CD14-positive monocyte (primary cell): ENCODE measurements at regions not wholly inside any gene's neighbourhood (a gene's known extent, or its start where the extent isn't known, plus 50 kb on each side); places are given as distances from the start of the nearest gene placed in this dataset.

ENCODE experiments used
- DNase-seq, 3 donors: peaks; one replicate each; pipeline ENCODE4 v3.0.0-alpha.2; 2011 to 2022
- H2AFZ ChIP-seq: 2 replicates; pipeline ENCODE4 v1.6.0; 2012; ENCODE audit warnings: mild to moderate bottlenecking, low read depth, low read length, inconsistent platforms; ENCODE audit not compliant: insufficient read depth, poor library complexity, severe bottlenecking
- H3K27ac ChIP-seq, 2 donors: 1 replicate in 1 of 2; 2 replicates in 1 of 2; pipeline ENCODE4 v1.5.1; 2012 to 2013; ENCODE audit warnings: low read length in 2 of 2, control low read depth in 1 of 2, inconsistent platforms in 1 of 2, low read depth in 1 of 2, mild to moderate bottlenecking in 1 of 2
- H3K27me3 ChIP-seq, 2 donors: one replicate each; pipeline versions ENCODE4 v1.6.0 to v1.6.1; 2011 to 2013; ENCODE audit warnings: low read length in 2 of 2; ENCODE audit not compliant: control insufficient read depth in 2 of 2, insufficient read depth in 2 of 2
- H3K36me3 ChIP-seq, 2 donors: replicated peaks in 1 of 2; 1 replicate in 1 of 2; 2 replicates in 1 of 2; pipeline versions ENCODE4 v1.5.1 to v1.6.1; 2012 to 2013; ENCODE audit warnings: low read length in 2 of 2, control low read depth in 1 of 2, inconsistent platforms in 1 of 2, mild to moderate bottlenecking in 1 of 2; ENCODE audit not compliant: insufficient read depth in 2 of 2, control insufficient read depth in 1 of 2
- H3K4me1 ChIP-seq, 2 donors: 1 replicate in 1 of 2; 2 replicates in 1 of 2; pipeline versions ENCODE4 v1.5.1 to v1.6.1; 2012 to 2013; ENCODE audit warnings: low read length in 2 of 2, control low read depth in 1 of 2, inconsistent platforms in 1 of 2, mild to moderate bottlenecking in 1 of 2, moderate library complexity in 1 of 2; ENCODE audit not compliant: insufficient read depth in 2 of 2, control insufficient read depth in 1 of 2
- H3K4me2 ChIP-seq: replicated peaks from 2 replicates; pipeline ENCODE3; 2012; ENCODE audit warnings: low read length, moderate library complexity, mild to moderate bottlenecking; ENCODE audit not compliant: poor library complexity, severe bottlenecking; ENCODE audit errors: extremely low read depth
- H3K4me3 ChIP-seq, 3 experiments: fragments of 200-600 bp in 1 of 3; sonication (generic) in 1 of 3; replicated peaks in 1 of 3; 1 replicate in 2 of 3; 2 replicates in 1 of 3; pipeline ENCODE4 v1.5.1; 2011 to 2013; ENCODE audit warnings: low read length in 3 of 3, mild to moderate bottlenecking in 3 of 3, control low read depth in 2 of 3, low read depth in 2 of 3, inconsistent platforms in 1 of 3, moderate library complexity in 1 of 3
- H3K79me2 ChIP-seq: 2 replicates; pipeline ENCODE4 v1.6.0; 2012; ENCODE audit warnings: mild to moderate bottlenecking, control low read depth, inconsistent platforms, low read length, moderate library complexity; ENCODE audit not compliant: insufficient read depth
- H3K9ac ChIP-seq: 2 replicates; pipeline ENCODE4 v1.6.0; 2017; ENCODE audit warnings: low read length, mild to moderate bottlenecking; ENCODE audit not compliant: insufficient read depth, poor library complexity, severe bottlenecking
- H3K9me3 ChIP-seq, 2 donors: replicated peaks in 1 of 2; 1 replicate in 1 of 2; 2 replicates in 1 of 2; pipeline versions ENCODE4 v1.5.1 to v1.6.1; 2012 to 2013; ENCODE audit warnings: low read length in 2 of 2, control low read depth in 1 of 2; ENCODE audit not compliant: control insufficient read depth in 1 of 2, insufficient read depth in 1 of 2
- H4K20me1 ChIP-seq: 2 replicates; pipeline ENCODE4 v1.6.0; 2012; ENCODE audit warnings: mild to moderate bottlenecking, low read length, control low read depth, moderate library complexity; ENCODE audit not compliant: insufficient read depth
- H3K27ac Mint-ChIP-seq, 7 donors: one replicate each; pipeline ENCODE4 v1.8.0; 2020; ENCODE audit warnings: mild to moderate bottlenecking in 7 of 7, mixed read lengths in 7 of 7, moderate library complexity in 6 of 7, inconsistent platforms in 2 of 7
- H3K27me3 Mint-ChIP-seq, 3 donors: one replicate each; pipeline ENCODE4 v1.8.0; 2021 to 2022; ENCODE audit warnings: low read depth in 3 of 3, mild to moderate bottlenecking in 3 of 3, mixed read lengths in 3 of 3, moderate library complexity in 3 of 3, inconsistent platforms in 1 of 3
- H3K36me3 Mint-ChIP-seq, 2 donors: one replicate each; pipeline ENCODE4 v1.8.0; 2020; ENCODE audit warnings: mixed read lengths in 2 of 2, inconsistent platforms in 1 of 2, mild to moderate bottlenecking in 1 of 2
- H3K4me1 Mint-ChIP-seq: one replicate; pipeline ENCODE4 v1.8.0; 2020; ENCODE audit warnings: mild to moderate bottlenecking, mixed read lengths
- H3K4me3 Mint-ChIP-seq, 2 donors: one replicate each; pipeline ENCODE4 v1.8.0; 2020; ENCODE audit warnings: mild to moderate bottlenecking in 2 of 2, mixed read lengths in 2 of 2, moderate library complexity in 1 of 2
- H3K9me3 Mint-ChIP-seq, 7 donors: one replicate each; pipeline ENCODE4 v1.8.0; 2020 to 2022; ENCODE audit warnings: mixed read lengths in 7 of 7, mild to moderate bottlenecking in 6 of 7, moderate library complexity in 6 of 7, inconsistent platforms in 2 of 7
- CTCF ChIP-seq: fragments of 200-600 bp; IDR thresholded peaks from one replicate; pipeline ENCODE4 v1.8.0; 2022; ENCODE audit warnings: antibody characterized with exemption, mild to moderate bottlenecking
- WGBS: methylation state at CpG from one replicate; pipeline ENCODE4 v1.1.5; 2013; ENCODE audit warnings: missing lambda C conversion rate; ENCODE audit not compliant: insufficient coverage; 5-methylcytosine and 5-hydroxymethylcytosine counted together
- intact Hi-C, 2 donors: fragments of 100-400 bp; cut with micrococcal nuclease; formaldehyde crosslinking; loops; one replicate each; pipeline versions ENCODE4 v1.15.0 to v1.15.1; 2023

GRCh38 chr3:83655083-83655482 is 1303.7 kb upstream of the CADM2 start:
- Histone ChIP-seq H3K27ac (no peak overlapping the region), H3K27me3 (no peaks in the 10 kb centered on the region), H3K4me2 (no peak overlapping the region), H4K20me1 (no peaks in the 10 kb centered on the region), H3K9me3 (peaks cover 0 to 12% of the 10 kb centered on the region in 2 donors), H3K9ac (no peak overlapping the region), H3K4me1 (no peaks in the 10 kb centered on the region), H3K79me2 (no peaks in the 10 kb centered on the region), H3K4me3 (no peak overlapping the region), H2AFZ (no peak overlapping the region), H3K36me3 (no peaks in the 10 kb centered on the region)
- H3K27ac Mint-ChIP-seq, result no peak overlapping the region
- no peaks in the 10 kb centered on the region for H3K36me3 Mint-ChIP-seq
- no peak overlapping the region for H3K4me3 Mint-ChIP-seq
- H3K27me3 Mint-ChIP-seq, result no peaks in the 10 kb centered on the region
- H3K9me3 Mint-ChIP-seq, result peaks cover 0 to 9% (median 4%) of the 10 kb centered on the region in 7 donors
- no peak for TF ChIP-seq CTCF
- no peaks in the 10 kb centered on the region for H3K4me1 Mint-ChIP-seq
- intact Hi-C loops, result no loop called here
- WGBS, result 83% methylated on average over 1 of the region's 1 CpG
- DNase-seq, result no peak

DNA sequence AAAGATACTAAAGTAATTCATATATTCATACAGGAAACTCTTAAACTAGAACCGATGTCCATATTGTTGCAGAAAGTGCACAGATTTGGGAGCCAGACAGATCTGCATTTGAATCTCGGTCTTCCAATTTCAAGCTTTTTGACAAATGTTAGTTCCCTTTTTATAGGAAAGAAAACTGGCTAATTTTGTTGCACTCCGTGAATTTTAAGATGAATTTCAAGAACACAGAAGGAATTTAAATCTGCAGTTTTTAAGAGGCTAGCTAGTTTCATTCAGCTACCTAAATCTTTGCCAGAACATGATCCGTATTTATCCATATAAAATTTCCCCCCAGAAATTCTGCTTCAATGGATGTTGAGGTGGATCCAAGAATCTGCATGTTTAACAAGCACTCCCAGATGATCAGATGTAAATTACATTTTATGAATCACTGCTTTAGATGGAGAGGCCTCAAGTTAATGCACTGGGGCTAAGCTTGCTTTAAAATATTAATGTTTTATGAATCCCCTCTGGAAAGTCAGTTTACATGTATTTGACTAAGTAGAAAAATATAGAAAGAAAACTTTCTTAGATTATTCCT is 1296.3 kb upstream of the CADM2 start:
- TF ChIP-seq CTCF, result no peak
- Histone ChIP-seq H3K9ac (no peak overlapping the region), H3K79me2 (no peaks in the 10 kb centered on the region), H4K20me1 (no peaks in the 10 kb centered on the region), H3K36me3 (no peaks in the 10 kb centered on the region), H3K27me3 (no peaks in the 10 kb centered on the region), H2AFZ (no peak overlapping the region), H3K27ac (no peak overlapping the region), H3K4me3 (no peak overlapping the region), H3K9me3 (peaks cover 0 to 5% of the 10 kb centered on the region in 2 donors), H3K4me1 (no peaks in the 10 kb centered on the region), H3K4me2 (no peak overlapping the region)
- no peaks in the 10 kb centered on the region for H3K4me1 Mint-ChIP-seq
- no peaks in the 10 kb centered on the region for H3K36me3 Mint-ChIP-seq
- 100% methylated on average over 1 of the region's 4 CpGs for WGBS
- DNase-seq, result no peak
- intact Hi-C loops, result no loop called here
- peaks cover 0 to 7% (median 0%) of the 10 kb centered on the region in 7 donors for H3K9me3 Mint-ChIP-seq
- H3K4me3 Mint-ChIP-seq, result no peak overlapping the region
- H3K27me3 Mint-ChIP-seq, result peaks cover 0 to 2% (median 0%) of the 10 kb centered on the region in 3 donors
- no peak overlapping the region for H3K27ac Mint-ChIP-seq
